ENCODE measurements at regions not wholly inside any gene's neighbourhood (a gene's known extent, or its start where the extent isn't known, plus 50 kb on each side); places are given as distances from the start of the nearest gene placed in this dataset.

DNA sequence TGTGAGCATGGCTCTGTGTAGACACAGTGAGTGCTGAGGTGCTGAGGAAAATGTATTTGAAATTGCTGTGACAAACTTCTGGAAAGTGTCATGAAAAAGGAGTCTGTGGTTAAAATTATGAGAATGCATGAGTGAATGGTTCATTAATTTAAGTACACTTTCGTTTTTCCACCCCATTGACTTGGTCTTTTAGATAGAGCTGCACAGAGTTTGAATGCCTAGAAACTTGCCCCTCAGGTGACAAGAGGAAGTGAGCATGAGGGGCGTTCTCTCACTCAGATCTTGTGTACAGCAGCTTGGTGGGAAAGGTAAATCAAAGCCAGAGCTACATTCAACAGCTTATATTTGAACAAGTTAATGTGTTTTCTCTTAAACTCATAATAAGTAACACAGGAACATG lies 296.8 kb downstream of the WDR72 start:
- DNase-seq (ENCODE audit: low spot score): no peak
- FAIRE-seq: no peak

DNA sequence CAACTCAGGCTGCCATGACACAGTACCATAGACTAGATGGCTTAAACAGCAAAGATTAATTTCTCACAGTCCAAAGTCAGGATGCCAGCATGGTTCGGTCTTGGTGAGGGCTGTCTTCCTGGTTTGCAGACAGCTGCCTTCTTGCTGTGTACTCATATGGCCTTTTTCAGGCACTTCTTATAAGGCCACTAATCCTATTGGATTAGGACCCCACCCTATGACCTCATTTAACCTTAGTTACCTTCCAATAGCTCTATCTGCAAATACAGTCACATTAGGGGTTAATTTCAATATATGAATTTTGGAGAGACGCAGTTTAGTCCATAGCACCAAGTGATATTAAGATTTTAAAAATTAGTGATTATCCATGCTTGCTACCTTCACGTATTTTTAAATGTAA lies 297.8 kb downstream of the WDR72 start:
- FAIRE-seq: no peak
- DNase-seq (ENCODE audit: low spot score): no peak

DNA sequence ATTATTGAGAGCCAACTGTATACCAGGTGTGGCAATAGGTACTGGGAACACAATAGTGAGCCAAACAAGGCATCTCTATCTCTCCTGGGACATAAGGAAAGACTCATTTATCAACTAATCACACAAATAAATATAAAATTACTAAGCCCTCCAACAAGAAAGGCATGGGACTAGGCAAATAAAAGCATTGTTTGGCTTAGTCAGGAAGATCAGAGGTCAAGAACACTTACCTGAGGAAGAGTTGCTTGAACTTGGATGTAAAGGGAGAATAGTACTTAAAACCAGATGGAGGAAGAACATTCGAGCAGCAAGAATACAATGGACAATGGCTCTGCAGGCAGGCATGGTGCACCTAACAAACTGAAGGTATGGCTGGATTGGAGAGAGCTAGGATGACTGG lies 300.7 kb downstream of the WDR72 start:
- DNase-seq (ENCODE audit: low spot score): no peak
- no peak for FAIRE-seq

DNA sequence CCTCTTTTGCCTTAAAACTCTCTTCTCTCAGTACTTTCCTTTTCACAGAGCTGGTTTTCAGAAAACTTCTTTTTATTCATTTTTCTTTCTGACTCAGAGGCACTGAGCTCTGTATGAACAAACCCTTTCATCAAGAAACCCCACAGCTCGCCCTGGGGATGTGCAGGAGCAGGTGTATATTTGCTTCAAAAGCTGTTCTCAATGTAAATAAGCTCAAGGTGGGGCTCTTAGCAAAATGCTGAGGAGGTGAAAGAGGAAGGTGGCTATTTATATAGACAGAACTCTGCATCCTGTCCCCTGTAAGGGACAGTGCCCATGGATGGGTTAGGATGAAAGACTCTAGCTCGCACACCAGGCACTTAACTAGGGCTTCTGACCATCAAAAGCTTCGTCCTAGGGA lies 302.0 kb downstream of the WDR72 start:
- FAIRE-seq (no peak), DNase-seq (ENCODE audit: low spot score) (no peak)

DNA sequence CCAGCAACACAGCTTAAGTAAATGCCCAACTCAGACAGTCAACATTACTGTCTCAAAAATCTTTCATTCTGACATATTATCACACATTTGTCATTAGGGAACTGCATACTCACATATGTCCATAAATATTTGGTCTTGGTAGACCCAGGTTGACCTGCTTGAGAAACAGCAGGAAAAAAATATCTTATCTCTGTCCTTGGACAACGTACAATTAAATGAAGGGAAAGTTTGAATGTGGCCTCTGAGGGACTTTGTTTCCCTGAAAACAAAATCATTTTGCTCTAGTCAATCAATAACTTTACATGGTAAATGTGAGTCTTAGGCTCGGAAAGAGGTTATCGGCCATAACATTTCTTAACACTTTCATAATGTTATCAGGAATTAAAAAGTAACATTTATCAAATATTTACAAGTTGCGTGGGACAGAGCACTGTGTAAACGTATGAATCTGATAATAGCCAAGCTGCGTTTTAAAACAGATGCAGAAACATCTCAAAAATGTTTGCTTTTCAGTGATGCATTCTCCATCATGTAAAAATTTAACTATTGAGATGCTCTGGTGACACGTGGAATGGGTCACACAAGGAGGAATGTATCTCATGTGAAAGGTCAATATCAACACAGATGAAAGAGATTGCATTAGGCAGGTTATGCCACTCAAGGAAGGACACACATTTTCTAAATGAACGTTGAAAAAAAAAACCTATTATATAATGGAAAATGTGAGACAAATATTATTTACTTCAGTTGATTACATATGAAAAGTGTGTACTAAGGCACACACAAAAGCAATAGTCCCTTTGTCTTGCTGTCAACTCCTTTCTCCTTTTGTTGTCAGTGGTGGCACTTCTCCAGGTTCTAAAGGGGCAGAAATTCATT lies 304.4 kb downstream of the WDR72 start:
- FAIRE-seq: no peak

DNA sequence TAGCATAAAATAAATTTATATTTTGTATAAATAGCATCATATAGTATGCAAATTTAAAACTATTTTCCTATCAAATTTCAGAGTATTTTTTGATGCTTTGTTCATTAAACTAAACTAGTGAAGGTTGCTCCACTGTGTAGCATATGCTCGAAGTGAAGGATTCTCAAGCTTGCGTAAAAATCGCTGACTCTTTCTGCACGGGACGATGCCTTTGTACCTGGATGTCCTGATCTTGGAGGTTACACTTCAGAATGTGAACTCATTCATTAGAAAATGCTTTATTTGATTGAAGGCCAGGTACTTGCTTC lies 305.0 kb downstream of the WDR72 start:
- DNase-seq (ENCODE audit: low spot score) (no peak), FAIRE-seq (no peak)

More for the DNA sequence above, 304.4 kb downstream of the WDR72 start:
- DNase-seq (ENCODE audit: low spot score): no peak

DNA sequence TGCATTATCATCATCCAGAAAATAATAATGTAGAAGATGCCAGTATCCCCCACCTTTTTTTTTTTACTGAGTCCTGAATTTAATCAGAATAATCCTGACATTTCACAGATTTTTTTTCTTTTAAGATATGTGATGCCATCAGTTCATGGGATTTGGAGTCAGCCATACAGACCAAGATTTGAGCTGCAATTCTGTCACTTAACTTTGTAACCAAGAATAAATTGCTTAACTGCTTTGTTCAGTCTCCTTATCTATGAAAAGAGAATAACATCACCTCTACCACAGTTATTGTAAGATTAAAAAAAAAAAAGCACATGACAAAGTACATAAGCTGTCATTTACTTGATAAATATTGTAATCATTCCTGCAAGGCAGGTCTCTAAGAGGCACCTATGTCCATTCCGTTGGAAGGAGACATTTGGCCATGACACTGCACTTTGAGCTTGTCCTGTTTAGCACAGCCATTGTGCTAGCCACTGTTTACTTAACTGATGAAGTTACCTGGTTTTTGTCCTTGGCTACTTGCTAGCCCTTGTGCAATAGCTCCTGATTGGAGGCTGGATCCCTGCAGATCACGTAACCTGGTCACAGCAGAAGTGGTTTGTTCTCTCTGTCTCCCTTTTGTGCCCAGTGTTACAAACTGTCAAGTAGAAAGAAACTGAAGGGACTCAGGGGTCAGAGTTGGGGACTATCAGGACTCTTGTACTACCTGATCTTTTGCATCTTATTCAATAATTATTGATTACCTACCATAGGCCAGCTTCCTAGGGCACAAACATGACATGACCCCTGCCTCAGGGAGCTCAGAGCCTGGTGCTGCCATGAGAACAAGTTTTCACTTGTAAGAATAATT lies 306.0 kb downstream of the WDR72 start:
- no peak for FAIRE-seq
- no peak for DNase-seq (ENCODE audit: low spot score)

DNA sequence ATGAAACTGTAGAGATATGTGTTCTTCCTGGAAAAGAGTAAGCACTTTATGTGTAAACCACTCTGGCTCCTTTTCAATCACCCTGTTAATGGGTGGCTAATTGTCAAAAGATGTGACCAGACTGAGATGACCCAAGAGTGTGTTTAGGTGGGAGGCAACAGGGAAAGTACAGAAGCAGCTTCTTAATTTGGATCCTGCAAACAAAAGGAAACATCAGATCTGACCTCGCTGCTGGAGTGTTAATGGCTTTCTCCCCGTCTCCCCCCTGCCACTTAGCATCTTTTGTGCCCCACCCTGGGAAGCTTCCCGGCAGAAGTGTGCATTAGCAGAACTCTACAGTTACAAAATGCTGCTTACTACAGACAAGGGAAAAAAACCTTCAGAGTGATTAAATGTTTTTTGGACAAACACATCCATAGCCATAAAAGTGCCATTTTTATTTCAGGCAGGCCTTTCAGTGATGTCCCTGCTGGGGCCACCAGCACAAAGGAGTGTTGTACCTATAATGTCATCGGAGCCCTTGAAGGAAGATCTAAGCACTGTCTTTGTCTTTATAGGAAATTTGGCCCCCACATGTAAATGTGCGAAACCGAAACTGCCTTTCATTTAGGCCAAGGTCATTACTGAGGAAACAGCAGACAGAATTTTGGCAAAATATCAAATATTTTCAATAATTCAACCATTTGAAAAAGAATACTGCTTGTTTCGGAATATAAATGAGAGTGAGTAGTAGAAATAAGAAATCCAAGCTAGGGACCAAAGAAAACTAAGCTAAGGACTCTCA lies 311.0 kb downstream of the WDR72 start:
- no peak for DNase-seq (ENCODE audit: low spot score)
- FAIRE-seq: no peak

DNA sequence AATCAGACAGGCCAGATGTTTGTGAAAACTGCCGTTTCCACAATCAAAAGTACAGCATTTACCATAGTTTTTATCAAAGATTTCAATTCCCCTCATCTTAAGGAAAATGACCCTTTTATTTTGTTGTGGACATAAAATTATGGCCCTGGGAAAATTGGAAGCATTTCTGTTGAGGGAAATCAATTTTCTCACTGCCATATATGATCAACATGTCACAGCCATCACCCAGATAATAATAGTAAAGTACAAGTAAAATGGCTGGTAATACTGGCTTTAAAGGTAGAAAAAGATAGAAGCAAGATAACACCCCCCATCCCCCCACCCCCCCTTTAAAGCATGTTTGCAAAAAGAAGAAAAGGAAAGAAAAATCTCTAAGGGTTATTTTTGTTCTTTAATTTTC lies 311.7 kb downstream of the WDR72 start:
- DNase-seq (ENCODE audit: low spot score) (no peak), FAIRE-seq (no peak)

DNA sequence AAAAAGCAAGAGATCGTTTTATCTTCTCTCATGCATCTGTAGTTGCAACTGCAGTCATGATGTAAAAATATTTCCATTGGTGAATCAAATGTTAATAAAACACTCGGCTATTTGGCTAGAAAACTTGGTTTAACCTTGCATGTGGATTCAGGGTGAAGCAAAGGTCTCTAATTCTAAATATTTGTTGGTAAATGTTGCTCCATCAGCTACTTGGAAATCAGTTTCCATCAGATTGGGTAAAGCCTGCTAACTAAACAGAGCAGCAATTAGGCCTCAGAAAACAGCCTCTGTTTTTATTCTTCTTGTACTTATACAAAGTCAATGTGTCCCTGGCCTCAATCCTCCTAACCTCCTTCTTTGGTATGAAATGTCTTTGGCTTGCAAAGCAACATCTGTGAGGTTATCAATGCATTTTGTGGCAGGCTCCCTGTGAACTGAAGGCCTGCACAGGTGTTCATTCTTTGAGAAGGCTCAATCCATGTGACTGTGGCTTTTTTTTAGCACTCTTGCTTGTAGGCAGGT lies 312.3 kb downstream of the WDR72 start:
- DNase-seq (ENCODE audit: low spot score): no peak
- FAIRE-seq: no peak

DNA sequence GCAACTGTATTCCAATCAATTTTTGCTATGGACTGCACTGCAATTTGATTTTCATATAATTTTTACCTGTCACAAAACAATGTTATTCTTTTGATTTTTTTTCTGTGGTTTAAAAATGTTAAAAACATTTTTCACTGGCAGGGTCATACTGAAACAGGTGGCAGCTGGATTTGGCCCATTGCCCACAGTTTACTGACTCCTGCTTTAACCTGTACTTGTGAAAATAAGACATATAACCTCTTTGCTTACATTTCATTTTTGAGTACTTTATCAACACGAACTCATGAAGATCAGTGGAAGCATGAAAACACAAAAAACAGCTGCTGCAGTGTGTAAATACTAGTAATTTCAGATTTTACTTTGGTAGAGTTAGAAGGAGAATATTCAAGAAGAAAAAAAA lies 313.1 kb downstream of the WDR72 start:
- FAIRE-seq: no peak

DNA sequence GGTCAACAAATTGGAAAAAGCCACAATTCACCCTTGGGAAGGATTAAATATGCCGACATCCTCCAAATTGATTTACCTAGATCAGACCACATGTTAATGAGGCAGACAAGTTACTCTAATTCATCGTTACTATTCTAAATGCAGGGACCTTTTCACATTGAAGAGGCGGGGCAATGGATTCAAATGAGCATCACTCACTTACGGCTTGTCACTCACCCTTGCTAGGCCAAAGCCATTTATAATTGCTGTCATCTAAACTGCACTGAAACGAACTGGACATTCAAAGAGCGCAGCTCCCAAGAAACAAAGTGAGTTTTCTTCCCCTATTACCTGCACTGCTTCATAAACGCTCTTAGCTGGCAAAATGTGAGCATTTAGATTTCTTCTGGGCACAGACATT lies 313.9 kb downstream of the WDR72 start:
- FAIRE-seq (no peak), DNase-seq (ENCODE audit: low spot score) (no peak)

More for the DNA sequence above, 313.1 kb downstream of the WDR72 start:
- DNase-seq (ENCODE audit: low spot score): no peak

DNA sequence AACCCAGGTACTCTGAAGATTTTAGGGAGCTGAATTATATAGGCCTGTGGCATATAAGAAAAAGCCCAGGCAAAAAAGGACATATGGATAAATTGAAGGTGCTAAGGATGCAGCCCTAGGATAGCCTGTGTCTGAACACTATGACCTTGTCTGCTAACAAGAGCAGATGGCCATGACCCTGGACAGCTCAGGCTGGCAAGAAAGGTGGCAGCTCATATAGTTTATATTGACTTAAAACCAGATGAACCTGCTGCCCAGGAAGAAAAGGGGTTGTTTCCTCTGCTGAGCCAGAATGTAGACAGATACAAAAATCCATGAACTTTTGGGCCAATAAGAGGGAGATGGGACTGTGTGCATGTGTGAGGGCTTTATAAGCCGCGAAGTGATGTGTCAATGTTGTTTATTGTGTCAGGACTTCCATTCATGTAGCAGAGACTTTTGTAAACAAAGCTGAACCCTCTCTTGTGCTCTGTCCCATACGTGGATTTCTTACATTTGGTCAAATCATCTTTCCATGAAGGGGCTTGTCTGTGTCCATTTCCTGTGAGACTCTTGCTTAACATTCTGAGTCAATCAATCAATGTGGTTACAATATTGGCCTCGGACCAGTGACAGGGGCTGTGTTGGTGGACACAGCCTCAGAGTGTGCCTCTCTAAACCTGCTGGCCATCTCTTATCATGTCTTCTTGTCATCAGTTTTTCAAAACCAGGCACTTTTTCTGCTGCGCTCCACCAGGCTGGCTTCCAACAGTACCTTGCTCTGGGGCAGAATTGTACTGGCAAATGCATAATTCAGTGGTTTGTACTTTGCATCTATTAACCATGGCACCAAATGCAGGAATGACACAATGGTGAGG lies 321.2 kb downstream of the WDR72 start:
- DNase-seq (ENCODE audit: low spot score) (no peak), FAIRE-seq (no peak)

DNA sequence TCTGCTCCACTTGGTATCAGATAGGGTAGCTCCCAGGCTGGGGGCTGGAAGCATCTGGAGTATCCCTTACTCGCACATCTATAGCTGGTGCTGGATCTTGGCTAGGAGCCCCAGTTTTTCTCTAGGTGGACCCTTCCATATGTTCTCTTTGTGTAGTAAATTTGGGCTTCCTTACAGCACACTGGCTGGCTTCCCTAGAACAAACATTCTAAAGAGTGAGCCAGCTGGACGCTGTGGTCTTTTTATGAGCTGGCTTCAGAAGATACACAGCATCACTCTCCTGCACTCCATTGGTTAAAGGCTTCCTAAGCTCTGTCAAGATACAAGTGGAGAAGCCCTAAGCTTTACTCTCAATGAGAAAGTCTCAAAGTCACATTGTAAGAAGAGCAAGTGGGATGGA lies 322.1 kb downstream of the WDR72 start:
- no peak for DNase-seq (ENCODE audit: low spot score)
- FAIRE-seq: no peak

DNA sequence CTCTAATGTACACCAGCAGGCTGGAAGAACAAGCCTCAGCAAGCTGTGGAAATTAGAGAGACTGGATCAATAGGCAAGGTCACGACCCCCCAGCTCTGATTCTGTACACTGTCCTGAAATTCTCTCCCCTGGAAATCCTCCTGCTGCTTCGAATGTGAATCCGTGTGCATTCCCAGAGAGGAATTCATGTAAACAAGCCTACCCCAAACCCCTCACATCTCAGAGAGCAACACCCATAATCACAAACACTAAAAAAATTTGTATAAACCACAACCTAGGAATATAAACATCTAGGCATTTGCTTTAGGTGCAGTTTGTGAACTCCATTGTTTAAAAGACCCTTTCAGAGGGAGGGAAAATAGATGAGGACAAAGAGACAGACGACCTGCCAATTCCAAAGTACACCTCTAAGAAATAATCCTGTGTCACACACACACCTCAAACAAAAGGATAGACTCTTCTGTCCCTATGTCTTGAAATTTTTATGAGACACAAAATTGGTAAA lies 325.2 kb downstream of the WDR72 start:
- FAIRE-seq: no peak
- DNase-seq (ENCODE audit: low spot score): no peak

DNA sequence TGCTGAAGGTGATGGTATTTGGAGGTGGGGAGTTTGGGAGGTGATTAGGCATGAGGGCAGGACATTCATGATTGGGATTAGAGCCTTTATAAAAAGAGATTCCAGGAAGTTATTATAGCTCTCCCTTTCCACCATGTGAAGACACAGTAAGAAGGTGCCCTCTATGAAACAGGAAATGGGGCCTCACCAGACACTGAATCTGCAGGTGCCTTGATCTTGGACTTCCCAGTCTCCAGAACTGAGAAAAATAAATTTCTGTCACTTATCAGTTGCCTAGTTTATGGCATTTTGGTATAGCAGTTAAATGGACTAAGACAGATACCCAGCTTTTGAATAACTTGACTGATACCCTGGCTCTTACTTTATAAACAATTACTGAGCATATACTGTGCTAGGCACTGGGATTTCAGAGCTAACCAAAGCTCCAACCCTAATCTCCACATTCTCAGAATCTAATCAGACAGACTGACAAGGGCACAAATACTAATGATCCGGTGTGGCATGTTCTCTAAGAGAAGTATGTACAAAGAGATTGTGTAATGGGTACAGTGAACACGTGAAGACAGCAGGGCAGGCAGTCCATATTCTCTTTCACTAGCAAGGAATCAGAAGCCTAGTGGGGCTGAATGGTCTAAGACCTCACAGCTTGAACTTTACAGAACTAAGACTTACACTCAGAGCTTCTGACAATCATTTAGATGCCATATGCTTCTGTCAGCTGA lies 343.1 kb downstream of the WDR72 start:
- FAIRE-seq (no peak), DNase-seq (ENCODE audit: low spot score) (no peak)

DNA sequence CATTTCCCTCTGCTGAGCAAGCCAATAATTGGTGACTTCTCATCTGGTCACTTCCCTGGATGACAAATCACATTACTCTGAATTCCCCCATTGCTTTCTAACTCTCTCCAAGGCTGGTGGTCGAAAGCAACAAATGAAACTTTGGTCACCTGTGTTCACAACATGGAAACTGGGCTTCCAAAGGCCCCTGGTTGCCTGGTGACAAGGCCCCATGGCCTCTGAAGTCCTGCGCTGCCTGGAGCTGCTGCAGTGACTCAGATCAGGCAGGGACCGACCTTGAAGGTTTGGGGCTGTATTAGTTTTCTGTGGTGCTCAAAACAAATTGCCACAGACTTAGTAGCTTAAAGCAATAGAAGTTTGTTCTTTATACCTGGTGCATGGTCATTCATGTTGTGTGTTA lies 345.3 kb downstream of the WDR72 start:
- DNase-seq (ENCODE audit: low spot score): no peak
- no peak for FAIRE-seq

DNA sequence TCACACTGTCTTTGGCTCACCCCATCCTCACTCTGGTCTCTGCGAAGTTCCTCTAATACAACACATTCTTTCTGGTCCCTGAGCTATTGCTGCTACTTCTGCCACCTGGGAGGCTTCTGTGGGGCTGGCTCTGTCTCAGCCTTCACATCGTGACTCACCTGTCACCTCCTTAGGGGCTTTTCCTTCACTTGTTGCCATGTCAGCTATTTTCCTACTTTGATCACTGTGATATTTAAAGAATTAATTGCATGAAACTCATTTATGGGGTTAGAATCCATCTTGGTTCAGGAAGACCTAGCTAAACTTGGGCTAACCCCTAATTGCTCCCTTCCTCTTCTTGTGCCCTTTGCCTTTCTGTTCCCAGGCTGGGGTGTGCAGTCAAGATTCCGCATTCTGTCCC lies 346.9 kb downstream of the WDR72 start:
- no peak for FAIRE-seq
- DNase-seq (ENCODE audit: low spot score): no peak

DNA sequence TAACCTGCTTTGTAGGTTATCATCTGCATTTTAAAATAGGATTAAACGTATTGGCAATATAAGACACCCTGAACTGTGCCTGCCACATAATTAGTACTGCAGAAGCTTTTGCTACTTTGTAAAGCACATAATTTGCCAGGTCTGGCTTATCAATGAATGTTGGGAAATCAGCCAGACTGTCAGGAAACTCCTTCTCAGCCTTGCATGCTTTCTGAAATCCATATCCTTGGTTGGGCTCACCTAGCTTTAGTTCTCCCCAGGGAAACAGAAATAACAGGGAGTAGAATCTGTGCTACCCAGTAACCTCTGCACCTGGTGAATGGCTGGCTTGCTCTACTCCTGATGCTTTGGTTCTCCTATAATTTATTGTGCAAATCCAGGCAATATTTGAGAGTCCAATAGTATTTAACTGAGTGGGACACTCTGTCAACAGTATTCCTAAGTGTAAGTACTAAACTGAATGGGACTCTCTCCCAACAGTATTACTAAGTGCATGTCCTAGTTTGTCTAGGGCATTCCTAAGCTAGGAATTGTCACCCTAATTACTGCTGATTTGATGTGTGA lies 354.5 kb downstream of the WDR72 start:
- FAIRE-seq (no peak), DNase-seq (ENCODE audit: low spot score) (no peak)

DNA sequence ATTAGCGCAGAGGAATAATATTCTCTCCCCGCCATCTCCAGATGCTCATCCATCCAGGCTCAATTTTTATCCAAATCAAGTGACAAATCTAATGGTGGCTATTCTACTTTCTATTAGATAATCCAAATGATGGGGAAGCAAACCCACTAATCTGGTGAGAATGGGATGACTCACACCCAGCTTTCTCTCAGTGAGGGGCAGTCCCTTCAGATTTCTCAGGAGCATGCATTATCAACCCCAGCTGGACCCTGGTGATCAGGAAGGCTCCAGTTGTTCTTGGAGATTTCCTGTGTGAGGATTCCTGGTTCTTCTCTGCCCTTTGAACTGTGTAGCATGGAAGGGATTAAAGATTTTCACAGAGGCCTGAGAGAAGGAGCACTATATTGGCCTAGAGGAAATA lies 358.0 kb downstream of the WDR72 start:
- no peak for DNase-seq (ENCODE audit: low spot score)
- no peak for FAIRE-seq
